22Rv1 (cell line): ENCODE measurements at regions not wholly inside any gene's neighbourhood (a gene's known extent, or its start where the extent isn't known, plus 50 kb on each side); places are given as distances from the start of the nearest gene placed in this dataset.

Experiments
- ZFX ChIP-seq: fragments of 450-650 bp; IDR thresholded peaks from 2 replicates; pipeline ENCODE4 v1.6.1; 2017; ENCODE audit warnings: antibody characterized with exemption, borderline replicate concordance
- TF ChIP-seq, protein P1 (sequence below): fragments of 450-650 bp; IDR thresholded peaks from 2 replicates; pipeline ENCODE4 v1.5.1; 2017; ENCODE audit warnings: mild to moderate bottlenecking

DNA sequence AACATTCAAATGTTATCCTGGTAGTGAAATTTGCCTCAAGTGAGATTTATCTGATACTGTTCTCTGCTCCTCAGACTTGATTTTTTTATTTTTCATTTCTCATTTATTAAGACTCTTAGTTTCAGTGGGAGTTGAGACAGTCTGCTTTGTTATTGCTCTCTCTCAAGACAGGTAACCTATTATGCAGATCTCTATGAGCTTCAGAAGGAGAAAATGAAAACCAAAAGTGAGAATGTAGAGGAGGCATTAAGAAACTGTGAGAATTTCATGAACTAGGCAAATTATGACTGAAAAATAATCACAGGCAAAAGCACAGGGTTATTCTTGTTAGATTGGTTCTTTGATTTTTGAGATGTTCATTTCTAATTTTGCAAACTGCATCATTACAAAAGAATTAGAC lies 290.0 kb upstream of the CHORDC1 start:
- TF ChIP-seq, protein P1, sequence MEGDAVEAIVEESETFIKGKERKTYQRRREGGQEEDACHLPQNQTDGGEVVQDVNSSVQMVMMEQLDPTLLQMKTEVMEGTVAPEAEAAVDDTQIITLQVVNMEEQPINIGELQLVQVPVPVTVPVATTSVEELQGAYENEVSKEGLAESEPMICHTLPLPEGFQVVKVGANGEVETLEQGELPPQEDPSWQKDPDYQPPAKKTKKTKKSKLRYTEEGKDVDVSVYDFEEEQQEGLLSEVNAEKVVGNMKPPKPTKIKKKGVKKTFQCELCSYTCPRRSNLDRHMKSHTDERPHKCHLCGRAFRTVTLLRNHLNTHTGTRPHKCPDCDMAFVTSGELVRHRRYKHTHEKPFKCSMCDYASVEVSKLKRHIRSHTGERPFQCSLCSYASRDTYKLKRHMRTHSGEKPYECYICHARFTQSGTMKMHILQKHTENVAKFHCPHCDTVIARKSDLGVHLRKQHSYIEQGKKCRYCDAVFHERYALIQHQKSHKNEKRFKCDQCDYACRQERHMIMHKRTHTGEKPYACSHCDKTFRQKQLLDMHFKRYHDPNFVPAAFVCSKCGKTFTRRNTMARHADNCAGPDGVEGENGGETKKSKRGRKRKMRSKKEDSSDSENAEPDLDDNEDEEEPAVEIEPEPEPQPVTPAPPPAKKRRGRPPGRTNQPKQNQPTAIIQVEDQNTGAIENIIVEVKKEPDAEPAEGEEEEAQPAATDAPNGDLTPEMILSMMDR, result no peak
- no peak for TF ChIP-seq ZFX
